ENCODE measurements at regions not wholly inside any gene's neighbourhood (a gene's known extent, or its start where the extent isn't known, plus 50 kb on each side); places are given as distances from the start of the nearest gene placed in this dataset.

DNA sequence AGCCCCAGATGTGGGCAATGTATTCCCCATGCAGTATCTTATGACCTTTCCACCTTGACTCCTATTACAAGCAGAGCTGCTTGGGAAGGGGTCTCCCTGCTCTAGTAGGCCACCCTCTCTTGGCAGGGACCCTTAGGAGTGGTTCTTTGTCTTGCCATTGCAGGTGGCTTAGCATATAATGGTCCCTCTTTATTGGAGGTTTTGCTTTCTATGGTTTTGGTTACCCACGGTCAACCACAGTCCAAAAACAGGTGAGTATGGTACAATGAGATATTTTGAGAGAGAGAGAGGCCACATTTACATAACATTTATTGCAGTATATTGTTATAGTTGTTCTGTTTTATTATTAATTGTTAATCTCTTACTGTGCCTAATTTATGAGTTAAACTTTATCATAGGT, 472.8 kb upstream of the ASIC2 start:
- Mint-ChIP-seq H3K27ac (no peak overlapping the region), H3K27me3 (peaks cover 10% of the 10 kb centered on the region), H3K9me3 (no peaks in the 10 kb centered on the region), H3K4me1 (no peaks in the 10 kb centered on the region), H3K4me3 (no peak overlapping the region), H3K36me3 (ENCODE audit: low read depth) (no peaks in the 10 kb centered on the region)
- no peak for DNase-seq
- no peak for ATAC-seq (ENCODE audit: low read depth)
- TF ChIP-seq, protein P1, sequence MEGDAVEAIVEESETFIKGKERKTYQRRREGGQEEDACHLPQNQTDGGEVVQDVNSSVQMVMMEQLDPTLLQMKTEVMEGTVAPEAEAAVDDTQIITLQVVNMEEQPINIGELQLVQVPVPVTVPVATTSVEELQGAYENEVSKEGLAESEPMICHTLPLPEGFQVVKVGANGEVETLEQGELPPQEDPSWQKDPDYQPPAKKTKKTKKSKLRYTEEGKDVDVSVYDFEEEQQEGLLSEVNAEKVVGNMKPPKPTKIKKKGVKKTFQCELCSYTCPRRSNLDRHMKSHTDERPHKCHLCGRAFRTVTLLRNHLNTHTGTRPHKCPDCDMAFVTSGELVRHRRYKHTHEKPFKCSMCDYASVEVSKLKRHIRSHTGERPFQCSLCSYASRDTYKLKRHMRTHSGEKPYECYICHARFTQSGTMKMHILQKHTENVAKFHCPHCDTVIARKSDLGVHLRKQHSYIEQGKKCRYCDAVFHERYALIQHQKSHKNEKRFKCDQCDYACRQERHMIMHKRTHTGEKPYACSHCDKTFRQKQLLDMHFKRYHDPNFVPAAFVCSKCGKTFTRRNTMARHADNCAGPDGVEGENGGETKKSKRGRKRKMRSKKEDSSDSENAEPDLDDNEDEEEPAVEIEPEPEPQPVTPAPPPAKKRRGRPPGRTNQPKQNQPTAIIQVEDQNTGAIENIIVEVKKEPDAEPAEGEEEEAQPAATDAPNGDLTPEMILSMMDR (IDR thresholded peaks at IDR 0.05): no peak
- intact Hi-C loops (cut with micrococcal nuclease): no loop called here
- ChIA-PET CTCF (no interaction called here), POLR2A (no interaction called here)

DNA sequence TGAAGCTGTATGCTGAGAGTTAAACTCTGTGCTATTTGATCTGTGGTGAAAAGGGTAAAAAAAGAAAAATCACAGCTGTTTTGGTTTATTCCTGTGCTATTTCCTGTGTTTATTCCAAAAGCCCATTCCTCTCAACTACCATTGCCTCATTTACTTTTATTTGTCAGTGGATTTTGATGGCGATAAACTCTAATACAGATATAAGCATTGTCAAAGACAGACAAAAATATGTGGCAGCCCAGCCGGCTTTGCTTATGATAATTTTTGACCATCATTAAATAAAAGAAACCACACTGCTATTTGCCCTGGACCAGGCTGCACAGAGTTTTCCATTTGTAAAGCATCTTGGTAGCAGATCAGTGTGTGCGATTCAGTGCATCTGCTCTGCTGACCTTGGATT, 473.6 kb upstream of the ASIC2 start:
- peaks cover 10% of the 10 kb centered on the region for H3K27me3 Mint-ChIP-seq
- ATAC-seq (ENCODE audit: low read depth): no peak
- H3K4me1 Mint-ChIP-seq: no peaks in the 10 kb centered on the region
- POLR2A ChIA-PET: no interaction called here
- no peaks in the 10 kb centered on the region for H3K36me3 Mint-ChIP-seq (ENCODE audit: low read depth)
- no peak overlapping the region for H3K4me3 Mint-ChIP-seq
- H3K9me3 Mint-ChIP-seq: no peaks in the 10 kb centered on the region
- intact Hi-C loops (cut with micrococcal nuclease): no loop called here
- CTCF ChIA-PET: interaction anchor here (0.8 kb wide), 1 partner anchor 13 kb away, joined by 3 read pairs; no protein-coding TSS in a partner anchor
- TF ChIP-seq, protein P1 (IDR thresholded peaks at IDR 0.05): no peak
- H3K27ac Mint-ChIP-seq: no peak overlapping the region
- no peak for DNase-seq

DNA sequence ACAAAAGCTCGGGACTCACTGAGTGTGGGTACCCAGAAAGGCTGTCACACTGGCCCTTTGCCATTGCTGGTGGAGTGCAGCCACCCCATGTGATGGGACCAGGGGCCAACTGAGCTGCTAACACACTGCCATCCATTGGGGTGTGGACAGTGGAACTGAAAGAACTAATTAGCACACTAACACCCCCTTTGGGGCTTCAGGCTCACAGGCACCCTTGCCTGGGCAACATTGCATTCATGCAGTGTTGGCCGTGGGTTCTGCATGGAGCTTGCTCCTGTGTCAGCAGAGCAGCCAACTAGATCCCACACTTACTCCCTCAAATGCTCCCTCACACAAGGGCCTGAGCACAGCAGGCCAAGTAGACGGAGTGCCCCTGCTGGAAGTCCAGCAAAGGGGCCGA, 476.0 kb upstream of the ASIC2 start:
- ATAC-seq (ENCODE audit: low read depth) (no peak), DNase-seq (no peak)
- TF ChIP-seq, protein P1 (IDR thresholded peaks at IDR 0.05): no peak
- intact Hi-C loops (cut with micrococcal nuclease): no loop called here
- peaks cover 10% of the 10 kb centered on the region for H3K27me3 Mint-ChIP-seq
- CTCF ChIA-PET: interaction anchor here (1.5 kb wide), 1 partner anchor 10 kb away, joined by 5 read pairs; no protein-coding TSS in a partner anchor
- H3K27ac Mint-ChIP-seq: no peak overlapping the region
- H3K9me3 Mint-ChIP-seq: no peaks in the 10 kb centered on the region
- no peaks in the 10 kb centered on the region for H3K36me3 Mint-ChIP-seq (ENCODE audit: low read depth)
- no peak overlapping the region for H3K4me3 Mint-ChIP-seq
- POLR2A ChIA-PET: no interaction called here
- no peaks in the 10 kb centered on the region for H3K4me1 Mint-ChIP-seq

- no peaks in the 10 kb centered on the region for H3K9me3 Mint-ChIP-seq
- intact Hi-C loops (cut with micrococcal nuclease): loop anchor here (5.0 kb wide), 1 partner anchor 586 kb away; the partner anchor contains the start of gene CCL1
- H3K4me1 Mint-ChIP-seq: no peaks in the 10 kb centered on the region
- peaks cover 2% of the 10 kb centered on the region for H3K27me3 Mint-ChIP-seq
- no peak overlapping the region for H3K4me3 Mint-ChIP-seq
- TF ChIP-seq, protein P1 (IDR thresholded peaks at IDR 0.05): no peak
- DNase-seq (no peak), ATAC-seq (ENCODE audit: low read depth) (no peak)
- ChIA-PET CTCF (no interaction called here), POLR2A (no interaction called here)
- H3K27ac Mint-ChIP-seq: no peak overlapping the region
- H3K36me3 Mint-ChIP-seq (ENCODE audit: low read depth): no peaks in the 10 kb centered on the region
Measured at GRCh38 chr17:33776304-33776703, 478.8 kb upstream of the CCL2 start.

DNA sequence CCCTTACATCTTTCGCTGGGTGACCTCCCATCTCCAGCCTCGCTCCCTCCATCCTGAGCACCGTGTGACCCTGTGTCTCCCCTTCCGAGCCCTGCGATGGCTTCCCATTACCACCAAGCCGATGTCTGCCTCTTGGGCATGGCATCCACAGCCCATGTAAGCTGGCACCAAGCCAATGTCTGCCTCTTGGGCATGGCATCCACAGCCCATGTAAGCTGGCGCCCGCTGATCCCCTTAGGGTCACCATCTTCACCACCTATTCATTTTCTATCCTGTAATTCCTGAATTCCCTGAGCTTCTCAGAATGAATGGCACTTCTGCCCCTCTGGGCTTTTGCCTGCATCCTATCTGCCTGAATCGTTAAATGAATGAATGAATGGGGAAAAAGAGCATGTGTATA, 478.2 kb upstream of the CCL2 start:
- ChIA-PET POLR2A (no interaction called here), CTCF (interaction anchor here (1.5 kb wide), 1 partner anchor 26 kb away, joined by 4 read pairs; no protein-coding TSS in a partner anchor)
- H3K27ac Mint-ChIP-seq: no peak overlapping the region
- TF ChIP-seq, protein P1 (IDR thresholded peaks at IDR 0.05): no peak
- no peaks in the 10 kb centered on the region for H3K4me1 Mint-ChIP-seq
- H3K4me3 Mint-ChIP-seq: no peak overlapping the region
- H3K9me3 Mint-ChIP-seq: no peaks in the 10 kb centered on the region
- peaks cover 2% of the 10 kb centered on the region for H3K27me3 Mint-ChIP-seq
- DNase-seq: no peak
- no peak for ATAC-seq (ENCODE audit: low read depth)
- H3K36me3 Mint-ChIP-seq (ENCODE audit: low read depth): no peaks in the 10 kb centered on the region
- intact Hi-C loops (cut with micrococcal nuclease): loop anchor here (5.0 kb wide), 1 partner anchor 585 kb away; the partner anchor contains the start of gene CCL1

Data from activated B cell treated with CpG ODN at 0.5 μM for 24 hours (primary cell).